Heart left ventricle (tissue), 13 donors: ENCODE measurements at regions not wholly inside any gene's neighbourhood (a gene's known extent, or its start where the extent isn't known, plus 50 kb on each side); places are given as distances from the start of the nearest gene placed in this dataset.

Experiments used
- CTCF ChIP-seq, 12 donors: fragments of 200-600 bp; sonication (generic) in 4 of 12; IDR thresholded peaks; one replicate each; pipeline versions ENCODE4 v1.5.0 to v1.8.0; 2018 to 2022; ENCODE audit warnings: antibody characterized with exemption in 12 of 12, mild to moderate bottlenecking in 5 of 12
- POLR2A ChIP-seq, 2 donors: fragments of 450-650 bp; IDR thresholded peaks; one replicate each; pipeline ENCODE4 v1.6.1; 2017; ENCODE audit warnings: antibody characterized with exemption in 2 of 2, mild to moderate bottlenecking in 2 of 2, moderate library complexity in 2 of 2
- donor health status: ischemic (EF 13 %, LVEDD 7.1; RV severe dilation, severe dysfunction).
- donor health status: DM: no; HTN: yes; CAD: no.
- donor health status: DM: no; HTN: no; CAD: no.
- donor health status: ischemic (EF 25% LVEDD 6.9; RV normal size, moderate dysfunction).
- donor health status: ischemic (EF 25% LVEDD 5.7; RV mildly dilated, moderate dysfunction).
- donor health status: ischemic (EF 35%, LVEDD 5.7; RV mildly dilated, moderate dysfunction).
- donor health status: nonischemic (EF 11% LVEDD 7.7; RV severe dilation, severe dysfunction).
- donor health status: DM: yes; HTN: yes; CAD: no.
- donor health status: PGD.
- donor health status: ischemic (EF 29% LVEDD 5.4; RV normal size, mild dysfunction).
- donor health status: nonischemic (EF 23%, LVEDD 6.1; RV moderate dilation, normal function).

- TF ChIP-seq CTCF (IDR thresholded peaks at IDR 0.05) (no peak), POLR2A (IDR thresholded peaks at IDR 0.05) (no peak)
Observed at GRCh38 chr12:106001105-106001836, 137.5 kb downstream of the NUAK1 start.
